HCT116 (cell line): ENCODE measurements at regions not wholly inside any gene's neighbourhood (a gene's known extent, or its start where the extent isn't known, plus 50 kb on each side); places are given as distances from the start of the nearest gene placed in this dataset.

Experiments
- ATAC-seq: fragments of 200-7000 bp; cut with Tn5 transposase; 2 replicates; pipeline ENCODE4 v1.9.1; 2020; ENCODE audit warnings: mild to moderate bottlenecking, moderate library complexity
- BruUV-seq: library from RNA; stranded (reverse); fragments of 400-500 nt; replicated peaks from 2 replicates; lab custom pipeline; 2021; lab: Mats Ljungman, UMichigan
- CTCF ChIA-PET: fragments of 300-600 bp; sonication (Branson Sonifier 250); formaldehyde crosslinking; loops from one replicate; lab custom pipeline; 2021; ENCODE audit warnings: antibody characterized with exemption; lab: Charles Lee
- POLR2A ChIA-PET: fragments of 300-600, 350-600 bp; sonication (Branson Sonifier 250); formaldehyde crosslinking; loops from one replicate; lab custom pipeline; 2021; ENCODE audit warnings: antibody characterized with exemption; lab: Charles Lee
- RAD21 ChIA-PET, 2 experiments: fragments of 300-600 bp; sonication (Branson Sonifier 250); formaldehyde crosslinking; loops; one replicate each; lab custom pipeline; 2023; ENCODE audit warnings: low total read pairs in 2 of 2; ENCODE audit not compliant: uncharacterized antibody in 2 of 2, unreplicated experiment in 2 of 2, low non-redundant PET in 1 of 2; lab: Charles Lee
- DNase-seq: peaks from one replicate; pipeline ENCODE4 v3.0.0-alpha.2; 2010; ENCODE audit warnings: low read depth, low spot score
- H2AFZ ChIP-seq: fragments of 200-600 bp; shearing (Covaris generic), sonication (generic); 2 replicates; pipeline ENCODE4 v1.6.1; 2017; ENCODE audit warnings: low read depth, mixed run types, mixed read lengths, antibody characterized with exemption, low read length; ENCODE audit not compliant: poor library complexity, severe bottlenecking
- H3K27ac ChIP-seq: 2 replicates; pipeline ENCODE4 v1.5.1; 2012; ENCODE audit warnings: low read depth, low read length
- H3K27me3 ChIP-seq: fragments of 200-600 bp; sonication (generic); 2 replicates; pipeline ENCODE4 v1.6.1; 2016; ENCODE audit warnings: mixed run types, low read length, mixed read lengths; ENCODE audit not compliant: insufficient read depth
- H3K36me3 ChIP-seq, 2 experiments: fragments of 200-500 bp in 1 of 2; fragments of 200-600 bp in 1 of 2; sonication (Bioruptor generic) in 1 of 2; sonication (generic) in 1 of 2; 2 replicates each; pipeline versions ENCODE4 v1.5.1 to v1.6.1; 2014 to 2016; ENCODE audit warnings: low read length in 2 of 2, inconsistent platforms in 1 of 2, mixed read lengths in 1 of 2, mixed run types in 1 of 2; ENCODE audit not compliant: insufficient read depth in 2 of 2, control insufficient read depth in 1 of 2
- H3K4me1 ChIP-seq, 2 experiments: fragments of 200-600 bp in 1 of 2; sonication (generic) in 1 of 2; 2 replicates each; pipeline versions ENCODE4 v1.5.1 to v1.6.1; 2012 to 2017; ENCODE audit warnings: low read length in 2 of 2, inconsistent platforms in 1 of 2, mild to moderate bottlenecking in 1 of 2, mixed read lengths in 1 of 2, mixed run types in 1 of 2, moderate library complexity in 1 of 2; ENCODE audit not compliant: insufficient read depth in 2 of 2, control insufficient read depth in 1 of 2
- H3K4me2 ChIP-seq: fragments of 200-600 bp; sonication (generic); 2 replicates; pipeline ENCODE4 v1.6.1; 2017; ENCODE audit warnings: mixed run types, low read length, mixed read lengths
- H3K4me3 ChIP-seq, 2 experiments: fragments of 200-600 bp in 1 of 2; sonication (generic) in 1 of 2; replicated peaks in 1 of 2; 2 replicates each; pipeline ENCODE4 v1.5.1; 2011 to 2016; ENCODE audit warnings: low read length in 2 of 2, control low read depth in 1 of 2, low read depth in 1 of 2, mild to moderate bottlenecking in 1 of 2, mixed read lengths in 1 of 2, mixed run types in 1 of 2
- H3K79me2 ChIP-seq: fragments of 200-600 bp; sonication (generic); 2 replicates; pipeline ENCODE4 v1.6.1; 2017; ENCODE audit warnings: mild to moderate bottlenecking, mixed run types, low read length, moderate library complexity, mixed read lengths; ENCODE audit not compliant: insufficient read depth
- H3K9ac ChIP-seq: fragments of 200-600 bp; sonication (generic); 2 replicates; pipeline ENCODE4 v1.6.1; 2016; ENCODE audit warnings: low read length, mixed read lengths
- H3K9me2 ChIP-seq: fragments of 200-600 bp; sonication (generic), shearing (Covaris generic); 2 replicates; pipeline ENCODE4 v1.6.1; 2017; ENCODE audit warnings: mixed run types, mild to moderate bottlenecking, moderate library complexity; ENCODE audit not compliant: insufficient read depth
- H3K9me3 ChIP-seq, 2 experiments: fragments of 200-500 bp in 1 of 2; fragments of 200-600 bp in 1 of 2; sonication (Bioruptor generic) in 1 of 2; sonication (generic) in 1 of 2; 2 replicates each; pipeline ENCODE4 v1.6.1; 2014 to 2017; ENCODE audit warnings: low read length in 2 of 2, mixed read lengths in 2 of 2, inconsistent platforms in 1 of 2, low read depth in 1 of 2, mild to moderate bottlenecking in 1 of 2, mixed run types in 1 of 2, moderate library complexity in 1 of 2; ENCODE audit not compliant: control insufficient read depth in 1 of 2, insufficient read depth in 1 of 2
- H4K20me1 ChIP-seq: fragments of 200-600 bp; sonication (generic), shearing (Covaris generic); 2 replicates; pipeline ENCODE4 v1.6.1; 2017; ENCODE audit warnings: mixed run types, mild to moderate bottlenecking, moderate library complexity; ENCODE audit not compliant: insufficient read depth
- FOSL1 ChIP-seq: IDR thresholded peaks from 2 replicates; pipeline ENCODE4 v1.6.1; 2012; ENCODE audit warnings: low read depth
- MAX ChIP-seq: IDR thresholded peaks from 2 replicates; pipeline ENCODE4 v1.6.1; 2012
- POLR2A ChIP-seq: IDR thresholded peaks from 2 replicates; pipeline ENCODE4 v1.7.0; 2011; ENCODE audit warnings: borderline replicate concordance; ENCODE audit not compliant: insufficient read depth, insufficient read length; ENCODE audit errors: extremely low read depth
- POLR2AphosphoS5 ChIP-seq: IDR thresholded peaks from 2 replicates; pipeline ENCODE4 v1.6.1; 2011; ENCODE audit warnings: mild to moderate bottlenecking, low read depth, low read length, moderate library complexity
- RAD21 ChIP-seq: IDR thresholded peaks from 2 replicates; pipeline ENCODE4 v1.6.1; 2012; ENCODE audit warnings: low read depth, mild to moderate bottlenecking
- REST ChIP-seq: IDR thresholded peaks from 2 replicates; pipeline ENCODE4 v1.6.1; 2012; ENCODE audit warnings: low read depth
- SIN3A ChIP-seq: IDR thresholded peaks from 2 replicates; pipeline ENCODE4 v1.6.1; 2012; ENCODE audit warnings: low read depth
- SP1 ChIP-seq: IDR thresholded peaks from 2 replicates; pipeline ENCODE4 v1.6.1; 2012; ENCODE audit warnings: low read depth
- ZBTB33 ChIP-seq: IDR thresholded peaks from 2 replicates; pipeline ENCODE4 v1.6.1; 2011; ENCODE audit warnings: mild to moderate bottlenecking, low read length, moderate library complexity; ENCODE audit not compliant: insufficient replicate concordance; ENCODE audit errors: extremely low read depth
- ZFX ChIP-seq: fragments of 450-650 bp; IDR thresholded peaks from 2 replicates; pipeline ENCODE4 v1.6.1; 2017
- ZNF274 ChIP-seq: fragments of 200-500 bp; sonication (Bioruptor generic); IDR thresholded peaks from 2 replicates; pipeline ENCODE4 v1.6.1; 2014; ENCODE audit warnings: mild to moderate bottlenecking, low read depth, low read length, inconsistent platforms
- intact Hi-C: fragments of 100-400 bp; cut with micrococcal nuclease; formaldehyde crosslinking; loops from 2 replicates; pipeline ENCODE4 v1.10.0; 2022
- TF ChIP-seq, protein P1 (sequence below), 3 experiments: fragments of 200-600 bp in 1 of 3; sonication (generic) in 1 of 3; IDR thresholded peaks in 2 of 3; conservative IDR thresholded peaks in 1 of 3; 2 replicates each; pipeline ENCODE4 v1.5.1; 2012 to 2017; ENCODE audit warnings: low read depth in 2 of 3, low read length in 2 of 3, antibody characterized with exemption in 1 of 3, borderline replicate concordance in 1 of 3, control low read depth in 1 of 3, mild to moderate bottlenecking in 1 of 3, mixed read lengths in 1 of 3, mixed run types in 1 of 3, moderate library complexity in 1 of 3; ENCODE audit not compliant: insufficient read depth in 1 of 3
- TF ChIP-seq, protein P2 (sequence below): IDR thresholded peaks from 2 replicates; pipeline ENCODE4 v1.6.1; 2012

GRCh38 chr16:48447940-48448536 lies 62.8 kb upstream of the SIAH1 start:
- ChIA-PET RAD21 (no interaction called here), POLR2A (no interaction called here), CTCF (no interaction called here)
- Histone ChIP-seq H3K4me3 (no peak overlapping the region), H3K9me3 (no peaks in the 10 kb centered on the region), H3K4me2 (no peak overlapping the region), H2AFZ (no peak overlapping the region), H3K27ac (no peak overlapping the region), H3K9ac (no peak overlapping the region), H4K20me1 (no peaks in the 10 kb centered on the region), H3K36me3 (no peaks in the 10 kb centered on the region)
- intact Hi-C loops, result no loop called here
- no TSS peak for BruUV-seq
- TF ChIP-seq REST (no peak), ZFX (no peak), SIN3A (no peak), SP1 (no peak), POLR2A (no peak), ZNF274 (no peak), POLR2AphosphoS5 (no peak), RAD21 (no peak), MAX (no peak), ZBTB33 (no peak), FOSL1 (no peak)
- TF ChIP-seq, protein P1, sequence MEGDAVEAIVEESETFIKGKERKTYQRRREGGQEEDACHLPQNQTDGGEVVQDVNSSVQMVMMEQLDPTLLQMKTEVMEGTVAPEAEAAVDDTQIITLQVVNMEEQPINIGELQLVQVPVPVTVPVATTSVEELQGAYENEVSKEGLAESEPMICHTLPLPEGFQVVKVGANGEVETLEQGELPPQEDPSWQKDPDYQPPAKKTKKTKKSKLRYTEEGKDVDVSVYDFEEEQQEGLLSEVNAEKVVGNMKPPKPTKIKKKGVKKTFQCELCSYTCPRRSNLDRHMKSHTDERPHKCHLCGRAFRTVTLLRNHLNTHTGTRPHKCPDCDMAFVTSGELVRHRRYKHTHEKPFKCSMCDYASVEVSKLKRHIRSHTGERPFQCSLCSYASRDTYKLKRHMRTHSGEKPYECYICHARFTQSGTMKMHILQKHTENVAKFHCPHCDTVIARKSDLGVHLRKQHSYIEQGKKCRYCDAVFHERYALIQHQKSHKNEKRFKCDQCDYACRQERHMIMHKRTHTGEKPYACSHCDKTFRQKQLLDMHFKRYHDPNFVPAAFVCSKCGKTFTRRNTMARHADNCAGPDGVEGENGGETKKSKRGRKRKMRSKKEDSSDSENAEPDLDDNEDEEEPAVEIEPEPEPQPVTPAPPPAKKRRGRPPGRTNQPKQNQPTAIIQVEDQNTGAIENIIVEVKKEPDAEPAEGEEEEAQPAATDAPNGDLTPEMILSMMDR (IDR thresholded peaks at IDR 0.05 in 2 of 3, conservative IDR thresholded peaks at IDR 0.05 in 1 of 3; ENCODE audit: borderline replicate concordance in 1 of 3, insufficient read depth in 1 of 3, low read depth in 2 of 3, low read length in 2 of 3), result no peak
- TF ChIP-seq, protein P2, sequence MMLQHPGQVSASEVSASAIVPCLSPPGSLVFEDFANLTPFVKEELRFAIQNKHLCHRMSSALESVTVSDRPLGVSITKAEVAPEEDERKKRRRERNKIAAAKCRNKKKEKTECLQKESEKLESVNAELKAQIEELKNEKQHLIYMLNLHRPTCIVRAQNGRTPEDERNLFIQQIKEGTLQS, result no peak
- TF ChIP-seq, all 23 proteins: peak for 0
- Histone ChIP-seq H3K79me2 (no peaks in the 10 kb centered on the region), H3K27me3 (no peaks in the 10 kb centered on the region), H3K9me2 (no peaks in the 10 kb centered on the region), H3K4me1 (peaks cover 7 to 15% of the 10 kb centered on the region in 2 experiments)
- DNase-seq (no peak), ATAC-seq (no peak)
